ENCODE measurements at regions not wholly inside any gene's neighbourhood (a gene's known extent, or its start where the extent isn't known, plus 50 kb on each side); places are given as distances from the start of the nearest gene placed in this dataset.

GRCh38 chr2:59449274-59449673 is 1104.2 kb downstream of the BCL11A start:
- no peak overlapping the region for H3K4me3 Mint-ChIP-seq
- DNase-seq (no peak), ATAC-seq (no peak)
- ChIA-PET CTCF (no interaction called here), POLR2A (no interaction called here)
- H3K27ac Mint-ChIP-seq = no peak overlapping the region
- no peaks in the 10 kb centered on the region for H3K4me1 Mint-ChIP-seq (ENCODE audit: low read depth)
- no peaks in the 10 kb centered on the region for H3K36me3 Mint-ChIP-seq (ENCODE audit: low read depth)
- H3K27me3 Mint-ChIP-seq (ENCODE audit: low read depth) = no peaks in the 10 kb centered on the region
- H3K9me3 Mint-ChIP-seq (ENCODE audit: insufficient read depth) = no peaks in the 10 kb centered on the region

- ChIA-PET POLR2A (no interaction called here), CTCF (no interaction called here)
- DNase-seq = no peak
Measured at GRCh38 chr2:59440491-59440890, 1113.0 kb downstream of the BCL11A start.

GRCh38 chr2:59435635-59436034 is 1117.8 kb downstream of the BCL11A start:
- Mint-ChIP-seq H3K9me3 (ENCODE audit: insufficient read depth) (peaks cover 6% of the 10 kb centered on the region), H3K4me1 (ENCODE audit: low read depth) (no peaks in the 10 kb centered on the region), H3K36me3 (ENCODE audit: low read depth) (no peaks in the 10 kb centered on the region), H3K27ac (no peak overlapping the region), H3K4me3 (no peak overlapping the region), H3K27me3 (ENCODE audit: low read depth) (no peaks in the 10 kb centered on the region)
- DNase-seq = no peak
- ChIA-PET POLR2A (no interaction called here), CTCF (no interaction called here)
- no peak for ATAC-seq

More at GRCh38 chr2:59440491-59440890, 1113.0 kb downstream of the BCL11A start:
- no peaks in the 10 kb centered on the region for H3K27me3 Mint-ChIP-seq (ENCODE audit: low read depth)
- no peaks in the 10 kb centered on the region for H3K36me3 Mint-ChIP-seq (ENCODE audit: low read depth)
- H3K4me3 Mint-ChIP-seq = no peak overlapping the region
- H3K9me3 Mint-ChIP-seq (ENCODE audit: insufficient read depth) = no peaks in the 10 kb centered on the region
- H3K27ac Mint-ChIP-seq = no peak overlapping the region
- H3K4me1 Mint-ChIP-seq (ENCODE audit: low read depth) = no peaks in the 10 kb centered on the region
- no peak for ATAC-seq

GRCh38 chr2:59428940-59429339 is 1124.5 kb downstream of the BCL11A start:
- Mint-ChIP-seq H3K4me3 (no peak overlapping the region), H3K36me3 (ENCODE audit: low read depth) (no peaks in the 10 kb centered on the region), H3K4me1 (ENCODE audit: low read depth) (no peaks in the 10 kb centered on the region), H3K9me3 (ENCODE audit: insufficient read depth) (peaks cover 6% of the 10 kb centered on the region), H3K27ac (no peak overlapping the region), H3K27me3 (ENCODE audit: low read depth) (no peaks in the 10 kb centered on the region)
- DNase-seq = no peak
- ChIA-PET CTCF (no interaction called here), POLR2A (no interaction called here)
- no peak for ATAC-seq

GRCh38 chr2:59427980-59428379 is 1125.5 kb downstream of the BCL11A start:
- ATAC-seq (no peak), DNase-seq (no peak)
- Mint-ChIP-seq H3K4me1 (ENCODE audit: low read depth) (no peaks in the 10 kb centered on the region), H3K36me3 (ENCODE audit: low read depth) (no peaks in the 10 kb centered on the region), H3K27me3 (ENCODE audit: low read depth) (no peaks in the 10 kb centered on the region), H3K9me3 (ENCODE audit: insufficient read depth) (peaks cover 6% of the 10 kb centered on the region), H3K27ac (no peak overlapping the region), H3K4me3 (no peak overlapping the region)
- CTCF ChIA-PET = no interaction called here
- POLR2A ChIA-PET = no interaction called here

- CTCF ChIA-PET = no interaction called here
- Mint-ChIP-seq H3K27ac (no peak overlapping the region), H3K4me3 (no peak overlapping the region), H3K36me3 (ENCODE audit: low read depth) (no peaks in the 10 kb centered on the region), H3K27me3 (ENCODE audit: low read depth) (no peaks in the 10 kb centered on the region), H3K4me1 (ENCODE audit: low read depth) (no peaks in the 10 kb centered on the region), H3K9me3 (ENCODE audit: insufficient read depth) (no peaks in the 10 kb centered on the region)
- POLR2A ChIA-PET = no interaction called here
- ATAC-seq = no peak
- no peak for DNase-seq
Measured at GRCh38 chr2:59425247-59425646, 1128.2 kb downstream of the BCL11A start.

GRCh38 chr2:59413751-59414570 is 1139.5 kb downstream of the BCL11A start:
- H3K36me3 Mint-ChIP-seq (ENCODE audit: low read depth) = no peaks in the 10 kb centered on the region
- ChIA-PET POLR2A (no interaction called here), CTCF (no interaction called here)
- no peak overlapping the region for H3K27ac Mint-ChIP-seq
- no peak for DNase-seq
- no peaks in the 10 kb centered on the region for H3K27me3 Mint-ChIP-seq (ENCODE audit: low read depth)
- H3K4me1 Mint-ChIP-seq (ENCODE audit: low read depth) = no peaks in the 10 kb centered on the region
- ATAC-seq = no peak
- peaks cover 5% of the 10 kb centered on the region for H3K9me3 Mint-ChIP-seq (ENCODE audit: insufficient read depth)
- H3K4me3 Mint-ChIP-seq = no peak overlapping the region

GRCh38 chr2:59399126-59399525 is 1154.3 kb downstream of the BCL11A start:
- H3K9me3 Mint-ChIP-seq (ENCODE audit: insufficient read depth) = no peaks in the 10 kb centered on the region
- no peak overlapping the region for H3K27ac Mint-ChIP-seq
- no peaks in the 10 kb centered on the region for H3K36me3 Mint-ChIP-seq (ENCODE audit: low read depth)
- ATAC-seq = no peak
- H3K4me3 Mint-ChIP-seq = no peak overlapping the region
- ChIA-PET CTCF (no interaction called here), POLR2A (no interaction called here)
- no peak for DNase-seq
- H3K27me3 Mint-ChIP-seq (ENCODE audit: low read depth) = no peaks in the 10 kb centered on the region
- no peaks in the 10 kb centered on the region for H3K4me1 Mint-ChIP-seq (ENCODE audit: low read depth)

- POLR2A ChIA-PET = no interaction called here
- Mint-ChIP-seq H3K9me3 (ENCODE audit: insufficient read depth) (no peaks in the 10 kb centered on the region), H3K27me3 (ENCODE audit: low read depth) (no peaks in the 10 kb centered on the region), H3K27ac (no peak overlapping the region), H3K36me3 (ENCODE audit: low read depth) (no peaks in the 10 kb centered on the region), H3K4me1 (ENCODE audit: low read depth) (no peaks in the 10 kb centered on the region), H3K4me3 (no peak overlapping the region)
- DNase-seq (no peak), ATAC-seq (no peak)
- CTCF ChIA-PET = no interaction called here
Measured at GRCh38 chr2:59398081-59398480, 1155.4 kb downstream of the BCL11A start.

GRCh38 chr2:59395119-59395518 is 1154.0 kb upstream of the FANCL start:
- Mint-ChIP-seq H3K4me3 (no peak overlapping the region), H3K9me3 (ENCODE audit: insufficient read depth) (no peaks in the 10 kb centered on the region), H3K27ac (no peak overlapping the region), H3K36me3 (ENCODE audit: low read depth) (no peaks in the 10 kb centered on the region), H3K4me1 (ENCODE audit: low read depth) (no peaks in the 10 kb centered on the region), H3K27me3 (ENCODE audit: low read depth) (no peaks in the 10 kb centered on the region)
- ATAC-seq (no peak), DNase-seq (no peak)
- ChIA-PET CTCF (no interaction called here), POLR2A (no interaction called here)

- no peak overlapping the region for H3K4me3 Mint-ChIP-seq
- DNase-seq (no peak), ATAC-seq (no peak)
- H3K9me3 Mint-ChIP-seq (ENCODE audit: insufficient read depth) = no peaks in the 10 kb centered on the region
- ChIA-PET CTCF (no interaction called here), POLR2A (no interaction called here)
- no peaks in the 10 kb centered on the region for H3K27me3 Mint-ChIP-seq (ENCODE audit: low read depth)
- H3K4me1 Mint-ChIP-seq (ENCODE audit: low read depth) = no peaks in the 10 kb centered on the region
- H3K36me3 Mint-ChIP-seq (ENCODE audit: low read depth) = no peaks in the 10 kb centered on the region
- H3K27ac Mint-ChIP-seq = no peak overlapping the region
Measured at GRCh38 chr2:59391896-59392295, 1150.8 kb upstream of the FANCL start.

GRCh38 chr2:59390581-59390980 is 1149.5 kb upstream of the FANCL start:
- H3K36me3 Mint-ChIP-seq (ENCODE audit: low read depth) = no peaks in the 10 kb centered on the region
- ChIA-PET CTCF (no interaction called here), POLR2A (no interaction called here)
- H3K4me3 Mint-ChIP-seq = no peak overlapping the region
- no peak for DNase-seq
- H3K27ac Mint-ChIP-seq = no peak overlapping the region
- no peak for ATAC-seq
- no peaks in the 10 kb centered on the region for H3K9me3 Mint-ChIP-seq (ENCODE audit: insufficient read depth)
- H3K4me1 Mint-ChIP-seq (ENCODE audit: low read depth) = no peaks in the 10 kb centered on the region
- H3K27me3 Mint-ChIP-seq (ENCODE audit: low read depth) = no peaks in the 10 kb centered on the region

- no peaks in the 10 kb centered on the region for H3K27me3 Mint-ChIP-seq (ENCODE audit: low read depth)
- H3K4me3 Mint-ChIP-seq = no peak overlapping the region
- no peaks in the 10 kb centered on the region for H3K9me3 Mint-ChIP-seq (ENCODE audit: insufficient read depth)
- ChIA-PET POLR2A (no interaction called here), CTCF (no interaction called here)
- DNase-seq (no peak), ATAC-seq (no peak)
- H3K27ac Mint-ChIP-seq = no peak overlapping the region
- H3K4me1 Mint-ChIP-seq (ENCODE audit: low read depth) = no peaks in the 10 kb centered on the region
- H3K36me3 Mint-ChIP-seq (ENCODE audit: low read depth) = no peaks in the 10 kb centered on the region
Measured at GRCh38 chr2:59389240-59389639, 1148.1 kb upstream of the FANCL start.

Measured in activated CD8-positive, alpha-beta T cell treated with anti-CD3 and anti-CD28 coated beads, Interleukin-2, amount 10 ng/mL, durations not matched to agents 7 days and 5 days (primary cell).